T-cell (primary cell): ENCODE measurements at regions not wholly inside any gene's neighbourhood (a gene's known extent, or its start where the extent isn't known, plus 50 kb on each side); places are given as distances from the start of the nearest gene placed in this dataset.

ENCODE experiments used
- ATAC-seq, 4 experiments: fragments of 200-7000 bp in 3 of 4; fragments of 150-1000 bp in 1 of 4; cut with Tn5 transposase; replicated peaks in 1 of 4; 1 replicate in 3 of 4; 2 replicates in 1 of 4; pipeline ENCODE4 v1.10.0; 2021; ENCODE audit warnings: moderate library complexity in 3 of 4, mild to moderate bottlenecking in 2 of 4, moderate number of reproducible peaks in 1 of 4
- CTCF ChIA-PET, 2 donors: fragments of 300-600 bp; sonication (Branson Sonifier 250); formaldehyde crosslinking; loops; one replicate each; lab custom pipeline; 2022; ENCODE audit warnings: antibody characterized with exemption in 2 of 2; lab: Charles Lee
- POLR2A ChIA-PET, 2 donors: fragments of 300-600 bp; sonication (Branson Sonifier 250); formaldehyde crosslinking; loops; one replicate each; lab custom pipeline; 2022; ENCODE audit warnings: antibody characterized with exemption in 2 of 2; lab: Charles Lee
- DNase-seq, 35 experiments: peaks; one replicate each; pipeline versions ENCODE4 v3.0.0 to v3.0.0-alpha.2; 2013 to 2023
- H3K27ac ChIP-seq: one replicate; pipeline ENCODE4 v1.5.1; 2013; ENCODE audit warnings: low read length
- H3K27me3 ChIP-seq, 2 experiments: replicated peaks in 1 of 2; 1 replicate in 1 of 2; 2 replicates in 1 of 2; pipeline versions ENCODE4 v1.6.1 to v1.7.0; 2013; ENCODE audit warnings: low read length in 1 of 2, mixed read lengths in 1 of 2; ENCODE audit not compliant: control insufficient read depth in 2 of 2, insufficient read depth in 2 of 2; ENCODE audit errors: extremely low read depth in 1 of 2
- H3K36me3 ChIP-seq, 2 donors: 1 replicate in 1 of 2; 2 replicates in 1 of 2; pipeline versions ENCODE4 v1.6.1 to v1.7.0; 2013; ENCODE audit warnings: low read length in 1 of 2; ENCODE audit not compliant: control insufficient read depth in 2 of 2, insufficient read depth in 1 of 2; ENCODE audit errors: extremely low read depth in 1 of 2
- H3K4me1 ChIP-seq, 2 experiments: 1 replicate in 1 of 2; 2 replicates in 1 of 2; pipeline versions ENCODE4 v1.6.1 to v1.7.0; 2013; ENCODE audit warnings: low read length in 2 of 2, mixed read lengths in 1 of 2; ENCODE audit not compliant: insufficient read depth in 2 of 2, control insufficient read depth in 1 of 2; ENCODE audit errors: extremely low read depth in 1 of 2
- H3K4me3 ChIP-seq, 2 donors: 1 replicate in 1 of 2; 2 replicates in 1 of 2; pipeline versions ENCODE4 v1.5.1 to v1.7.0; 2013; ENCODE audit warnings: mild to moderate bottlenecking in 2 of 2, low read length in 1 of 2, moderate library complexity in 1 of 2; ENCODE audit not compliant: control insufficient read depth in 1 of 2; ENCODE audit errors: extremely low read depth in 1 of 2
- H3K9me3 ChIP-seq: 2 replicates; pipeline ENCODE4 v1.7.0; 2013
- H3K27ac Mint-ChIP-seq, 2 donors: one replicate each; pipeline ENCODE4 v1.8.0; 2020 to 2021; ENCODE audit warnings: mild to moderate bottlenecking in 2 of 2, mixed read lengths in 2 of 2
- H3K27me3 Mint-ChIP-seq, 2 donors: one replicate each; pipeline ENCODE4 v1.8.0; 2021 to 2022; ENCODE audit warnings: mixed read lengths in 2 of 2
- H3K36me3 Mint-ChIP-seq: one replicate; pipeline ENCODE4 v1.8.0; 2021; ENCODE audit warnings: mixed read lengths
- H3K4me1 Mint-ChIP-seq, 3 donors: one replicate each; pipeline ENCODE4 v1.8.0; 2020 to 2022; ENCODE audit warnings: mixed read lengths in 3 of 3, mild to moderate bottlenecking in 1 of 3
- H3K4me3 Mint-ChIP-seq, 3 donors: one replicate each; pipeline ENCODE4 v1.8.0; 2020 to 2022; ENCODE audit warnings: mild to moderate bottlenecking in 3 of 3, mixed read lengths in 3 of 3, moderate library complexity in 3 of 3
- H3K9me3 Mint-ChIP-seq, 3 donors: one replicate each; pipeline ENCODE4 v1.8.0; 2020 to 2022; ENCODE audit warnings: mixed read lengths in 3 of 3
- WGBS: methylation state at CpG from one replicate; pipeline ENCODE4 v1.1.5; 2013; ENCODE audit warnings: missing lambda C conversion rate; ENCODE audit not compliant: insufficient coverage; 5-methylcytosine and 5-hydroxymethylcytosine counted together

- Histone ChIP-seq H3K9me3 (no peaks in the 10 kb centered on the region), H3K27me3 (no peaks in the 10 kb centered on the region), H3K4me1 (no peaks in the 10 kb centered on the region), H3K4me3 (no peak overlapping the region), H3K27ac (no peak overlapping the region), H3K36me3 (no peaks in the 10 kb centered on the region)
- no peaks in the 10 kb centered on the region for H3K4me1 Mint-ChIP-seq
- ATAC-seq, result no peak
- ChIA-PET CTCF (no interaction called here), POLR2A (no interaction called here)
- H3K27ac Mint-ChIP-seq, result no peak overlapping the region
- no peaks in the 10 kb centered on the region for H3K27me3 Mint-ChIP-seq
- no peak overlapping the region for H3K4me3 Mint-ChIP-seq
- no CpG with 5 or more reads among the region's 2 CpGs for WGBS
- H3K36me3 Mint-ChIP-seq, result no peaks in the 10 kb centered on the region
- DNase-seq, result no peak
- H3K9me3 Mint-ChIP-seq, result peaks cover 3 to 4% (median 4%) of the 10 kb centered on the region in 3 donors
Observed at GRCh38 chr5:167442922-167443321, 848.5 kb upstream of the WWC1 start.

- no peaks in the 10 kb centered on the region for H3K36me3 ChIP-seq
- H3K27me3 Mint-ChIP-seq, result no peaks in the 10 kb centered on the region
- no peaks in the 10 kb centered on the region for H3K36me3 Mint-ChIP-seq
Observed at GRCh38 chr5:167447466-167448375, 843.7 kb upstream of the WWC1 start.

GRCh38 chr5:167448376-167448775 is 843.1 kb upstream of the WWC1 start:
- H3K4me1 ChIP-seq, result no peaks in the 10 kb centered on the region
- POLR2A ChIA-PET, result no interaction called here
- DNase-seq (no peak), ATAC-seq (no peak)
- no peaks in the 10 kb centered on the region for H3K27me3 Mint-ChIP-seq
- no peaks in the 10 kb centered on the region for H3K9me3 ChIP-seq
- CTCF ChIA-PET, result no interaction called here
- no peak overlapping the region for H3K27ac Mint-ChIP-seq
- no peaks in the 10 kb centered on the region for H3K4me1 Mint-ChIP-seq
- H3K36me3 ChIP-seq, result no peaks in the 10 kb centered on the region
- H3K4me3 ChIP-seq, result no peak overlapping the region
- H3K9me3 Mint-ChIP-seq, result peaks cover 0 to 6% (median 0%) of the 10 kb centered on the region in 3 donors
- WGBS, result no CpG with 5 or more reads among the region's 7 CpGs
- H3K36me3 Mint-ChIP-seq, result no peaks in the 10 kb centered on the region
- H3K27ac ChIP-seq, result no peak overlapping the region
- H3K27me3 ChIP-seq, result no peaks in the 10 kb centered on the region
- H3K4me3 Mint-ChIP-seq, result no peak overlapping the region

More at GRCh38 chr5:167447466-167448375, 843.7 kb upstream of the WWC1 start:
- H3K9me3 Mint-ChIP-seq, result no peaks in the 10 kb centered on the region
- Histone ChIP-seq H3K4me3 (no peak overlapping the region), H3K27me3 (no peaks in the 10 kb centered on the region), H3K27ac (no peak overlapping the region), H3K4me1 (no peaks in the 10 kb centered on the region), H3K9me3 (no peaks in the 10 kb centered on the region)
- DNase-seq, result no peak
- H3K4me3 Mint-ChIP-seq, result no peak overlapping the region
- 41% methylated on average over 3 of the region's 8 CpGs for WGBS
- POLR2A ChIA-PET, result interaction anchor here in 1 of 2 donors (0.5 kb wide), 1 partner anchor 11 kb away, joined by 6 read pairs; no protein-coding TSS in a partner anchor
- no peak for ATAC-seq
- H3K4me1 Mint-ChIP-seq, result no peaks in the 10 kb centered on the region
- CTCF ChIA-PET, result no interaction called here
- H3K27ac Mint-ChIP-seq, result no peak overlapping the region

- Mint-ChIP-seq H3K4me1 (no peaks in the 10 kb centered on the region), H3K9me3 (peaks cover 0 to 17% (median 3%) of the 10 kb centered on the region in 3 donors), H3K27ac (no peak overlapping the region), H3K27me3 (no peaks in the 10 kb centered on the region), H3K36me3 (no peaks in the 10 kb centered on the region), H3K4me3 (no peak overlapping the region)
- WGBS, result no CpG with 5 or more reads among the region's 7 CpGs
- H3K4me3 ChIP-seq, result no peak overlapping the region
- POLR2A ChIA-PET, result no interaction called here
- no peaks in the 10 kb centered on the region for H3K27me3 ChIP-seq
- no peaks in the 10 kb centered on the region for H3K36me3 ChIP-seq
- H3K9me3 ChIP-seq, result no peaks in the 10 kb centered on the region
- ATAC-seq (no peak), DNase-seq (no peak)
- H3K27ac ChIP-seq, result no peak overlapping the region
- CTCF ChIA-PET, result no interaction called here
- H3K4me1 ChIP-seq, result no peaks in the 10 kb centered on the region
Observed at GRCh38 chr5:167451076-167451475, 840.4 kb upstream of the WWC1 start.

- Histone ChIP-seq H3K4me1 (no peaks in the 10 kb centered on the region), H3K27ac (no peak overlapping the region), H3K9me3 (no peaks in the 10 kb centered on the region), H3K27me3 (no peaks in the 10 kb centered on the region), H3K4me3 (no peak overlapping the region), H3K36me3 (no peaks in the 10 kb centered on the region)
- no peaks in the 10 kb centered on the region for H3K27me3 Mint-ChIP-seq
- WGBS, result 100% methylated on average over 1 of the region's 4 CpGs
- H3K4me3 Mint-ChIP-seq, result no peak overlapping the region
- H3K36me3 Mint-ChIP-seq, result no peaks in the 10 kb centered on the region
- no peak overlapping the region for H3K27ac Mint-ChIP-seq
- POLR2A ChIA-PET, result no interaction called here
- ATAC-seq (no peak), DNase-seq (no peak)
- CTCF ChIA-PET, result no interaction called here
- H3K9me3 Mint-ChIP-seq, result peaks cover 0 to 17% (median 3%) of the 10 kb centered on the region in 3 donors
- no peaks in the 10 kb centered on the region for H3K4me1 Mint-ChIP-seq
Observed at GRCh38 chr5:167452136-167452535, 839.3 kb upstream of the WWC1 start.

GRCh38 chr5:167453246-167454030 is 838.0 kb upstream of the WWC1 start:
- H3K27ac ChIP-seq, result no peak overlapping the region
- no peaks in the 10 kb centered on the region for H3K36me3 ChIP-seq
- Mint-ChIP-seq H3K36me3 (no peaks in the 10 kb centered on the region), H3K4me1 (no peaks in the 10 kb centered on the region), H3K27me3 (no peaks in the 10 kb centered on the region), H3K4me3 (no peak overlapping the region), H3K27ac (no peak overlapping the region), H3K9me3 (peaks cover 0 to 20% (median 7%) of the 10 kb centered on the region in 3 donors)
- no peaks in the 10 kb centered on the region for H3K27me3 ChIP-seq
- CTCF ChIA-PET, result no interaction called here
- no peak for ATAC-seq
- no peaks in the 10 kb centered on the region for H3K9me3 ChIP-seq
- DNase-seq, result no peak
- POLR2A ChIA-PET, result interaction anchor here in 1 of 2 donors (0.6 kb wide), 1 partner anchor 1299 kb away, joined by 4 read pairs; no protein-coding TSS in a partner anchor
- H3K4me3 ChIP-seq, result no peak overlapping the region
- WGBS, result no CpG with 5 or more reads among the region's 3 CpGs
- H3K4me1 ChIP-seq, result no peaks in the 10 kb centered on the region
